Naive B cell (primary cell): ENCODE measurements at regions not wholly inside any gene's neighbourhood (a gene's known extent, or its start where the extent isn't known, plus 50 kb on each side); places are given as distances from the start of the nearest gene placed in this dataset.

Experiments used
- ATAC-seq, 2 donors: fragments of 150-1000 bp; cut with Tn5 transposase; 2 replicates each; pipeline ENCODE4 v1.10.0; 2021; ENCODE audit warnings: low read depth in 2 of 2, mild to moderate bottlenecking in 2 of 2, moderate library complexity in 2 of 2
- DNase-seq: peaks from one replicate; pipeline ENCODE4 v3.0.0; 2022
- H3K27ac Mint-ChIP-seq, 6 donors: one replicate each; pipeline ENCODE4 v1.8.0; 2020 to 2022; ENCODE audit warnings: mild to moderate bottlenecking in 6 of 6, mixed read lengths in 6 of 6, moderate library complexity in 5 of 6, inconsistent platforms in 2 of 6
- H3K27me3 Mint-ChIP-seq, 3 donors: one replicate each; pipeline ENCODE4 v1.8.0; 2021 to 2022; ENCODE audit warnings: mixed read lengths in 3 of 3, mild to moderate bottlenecking in 1 of 3
- H3K36me3 Mint-ChIP-seq, 2 donors: one replicate each; pipeline ENCODE4 v1.8.0; 2020 to 2022; ENCODE audit warnings: mixed read lengths in 2 of 2, inconsistent platforms in 1 of 2, mild to moderate bottlenecking in 1 of 2
- H3K4me1 Mint-ChIP-seq, 3 donors: one replicate each; pipeline ENCODE4 v1.8.0; 2020 to 2022; ENCODE audit warnings: mixed read lengths in 3 of 3, inconsistent platforms in 1 of 3, mild to moderate bottlenecking in 1 of 3, moderate library complexity in 1 of 3
- H3K4me3 Mint-ChIP-seq, 8 donors: one replicate each; pipeline ENCODE4 v1.8.0; 2020 to 2022; ENCODE audit warnings: mild to moderate bottlenecking in 8 of 8, mixed read lengths in 8 of 8, moderate library complexity in 8 of 8, inconsistent platforms in 2 of 8
- H3K9me3 Mint-ChIP-seq, 7 donors: one replicate each; pipeline ENCODE4 v1.8.0; 2020 to 2022; ENCODE audit warnings: mixed read lengths in 7 of 7, mild to moderate bottlenecking in 5 of 7, inconsistent platforms in 2 of 7, moderate library complexity in 1 of 7

DNA sequence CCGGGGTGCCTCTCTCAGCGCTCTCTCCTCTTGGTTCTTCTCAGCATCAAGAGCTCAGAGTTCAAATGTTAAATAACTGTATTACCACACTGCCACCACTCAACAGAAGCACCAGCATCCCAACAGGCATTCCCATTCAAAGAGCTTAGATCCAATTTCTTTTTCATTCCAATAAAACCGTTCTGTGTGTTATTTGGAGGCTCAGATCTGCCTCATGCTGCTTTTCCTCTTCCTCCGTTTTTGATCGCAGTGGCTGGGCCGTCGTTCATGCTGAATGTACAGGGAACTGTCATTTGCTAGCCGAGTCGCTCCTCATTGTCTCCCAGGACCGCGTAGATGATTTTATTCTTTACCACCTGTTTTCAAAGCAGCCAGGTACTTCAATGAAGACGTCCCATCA, 798.9 kb upstream of the SALL3 start:
- Mint-ChIP-seq H3K27ac (no peak overlapping the region), H3K36me3 (no peaks in the 10 kb centered on the region), H3K4me3 (peak overlapping the region in 1 of 8 donors; percentile 7), H3K27me3 (no peaks in the 10 kb centered on the region), H3K9me3 (peaks cover 5 to 35% (median 17%) of the 10 kb centered on the region in 7 donors), H3K4me1 (no peaks in the 10 kb centered on the region)
- ATAC-seq: no peak
- no peak for DNase-seq

GRCh38 chr18:78183815-78184214, 795.8 kb upstream of the SALL3 start:
- H3K27ac Mint-ChIP-seq: no peak overlapping the region
- no peaks in the 10 kb centered on the region for H3K36me3 Mint-ChIP-seq
- ATAC-seq: no peak
- no peak overlapping the region for H3K4me3 Mint-ChIP-seq
- H3K9me3 Mint-ChIP-seq: peaks cover 5 to 35% (median 12%) of the 10 kb centered on the region in 7 donors
- H3K27me3 Mint-ChIP-seq: no peaks in the 10 kb centered on the region
- no peak for DNase-seq
- H3K4me1 Mint-ChIP-seq: no peaks in the 10 kb centered on the region

DNA sequence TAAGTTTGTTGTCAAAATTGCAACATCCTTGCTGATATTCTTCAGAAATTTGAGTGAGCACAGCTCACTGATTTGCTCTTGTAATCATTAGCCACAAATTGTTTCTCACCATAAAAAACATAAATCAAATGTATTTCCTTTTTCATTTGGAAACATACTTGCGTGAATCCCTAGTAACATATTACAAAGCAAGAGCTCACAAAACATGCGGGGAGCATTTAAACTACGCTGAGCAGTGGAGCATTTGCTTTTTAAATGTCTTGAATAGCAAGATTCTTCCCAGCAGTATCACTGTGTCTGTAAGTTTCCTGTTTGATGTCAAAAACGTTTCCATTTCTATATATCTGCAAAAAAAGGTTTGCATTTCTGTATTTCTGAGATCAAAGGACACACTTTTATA, 788.3 kb upstream of the SALL3 start:
- Mint-ChIP-seq H3K9me3 (peaks cover 0 to 9% (median 6%) of the 10 kb centered on the region in 7 donors), H3K36me3 (no peaks in the 10 kb centered on the region), H3K4me3 (no peak overlapping the region), H3K27ac (no peak overlapping the region), H3K4me1 (no peaks in the 10 kb centered on the region), H3K27me3 (no peaks in the 10 kb centered on the region)
- ATAC-seq (no peak), DNase-seq (no peak)

- no peak for DNase-seq
- no peak for ATAC-seq
- Mint-ChIP-seq H3K36me3 (no peaks in the 10 kb centered on the region), H3K4me1 (no peaks in the 10 kb centered on the region), H3K27me3 (no peaks in the 10 kb centered on the region), H3K9me3 (peaks cover 0 to 10% (median 6%) of the 10 kb centered on the region in 7 donors), H3K27ac (no peak overlapping the region), H3K4me3 (no peak overlapping the region)
Observed at GRCh38 chr18:78192054-78192453, 787.6 kb upstream of the SALL3 start.

DNA sequence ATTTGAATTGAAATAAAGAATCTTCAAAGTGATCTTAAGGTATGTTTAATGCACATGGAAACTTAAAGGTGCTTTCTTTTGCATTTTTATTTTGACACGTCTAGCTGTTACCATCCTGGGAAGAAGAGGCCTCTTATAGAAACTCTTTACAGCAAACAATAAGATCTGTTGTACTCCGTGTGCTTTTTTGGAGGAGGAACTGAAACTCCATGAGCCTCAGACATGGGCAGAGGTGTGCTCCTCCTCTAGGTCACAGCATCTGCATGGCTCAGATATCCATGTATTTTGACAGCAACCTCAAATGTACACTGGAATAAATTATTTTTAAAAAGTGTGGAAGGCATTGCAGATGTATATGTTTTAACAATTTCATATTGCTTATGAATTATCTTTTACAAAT, 783.3 kb upstream of the SALL3 start:
- Mint-ChIP-seq H3K4me3 (no peak overlapping the region), H3K27me3 (no peaks in the 10 kb centered on the region), H3K27ac (no peak overlapping the region), H3K9me3 (peaks cover 4 to 19% (median 9%) of the 10 kb centered on the region in 7 donors), H3K4me1 (no peaks in the 10 kb centered on the region), H3K36me3 (no peaks in the 10 kb centered on the region)
- DNase-seq: no peak
- no peak for ATAC-seq

- H3K4me1 Mint-ChIP-seq: no peaks in the 10 kb centered on the region
- no peak overlapping the region for H3K4me3 Mint-ChIP-seq
- H3K27ac Mint-ChIP-seq: no peak overlapping the region
- no peaks in the 10 kb centered on the region for H3K36me3 Mint-ChIP-seq
- DNase-seq (no peak), ATAC-seq (no peak)
- no peaks in the 10 kb centered on the region for H3K27me3 Mint-ChIP-seq
- peaks cover 7 to 29% (median 12%) of the 10 kb centered on the region in 7 donors for H3K9me3 Mint-ChIP-seq
Observed at GRCh38 chr18:78199002-78199401, 780.6 kb upstream of the SALL3 start.

- DNase-seq (no peak), ATAC-seq (no peak)
- Mint-ChIP-seq H3K9me3 (peaks cover 7 to 27% (median 12%) of the 10 kb centered on the region in 7 donors), H3K4me1 (no peaks in the 10 kb centered on the region), H3K36me3 (no peaks in the 10 kb centered on the region), H3K27ac (no peak overlapping the region), H3K4me3 (no peak overlapping the region), H3K27me3 (no peaks in the 10 kb centered on the region)
Observed at GRCh38 chr18:78199611-78200010, 780.0 kb upstream of the SALL3 start.

DNA sequence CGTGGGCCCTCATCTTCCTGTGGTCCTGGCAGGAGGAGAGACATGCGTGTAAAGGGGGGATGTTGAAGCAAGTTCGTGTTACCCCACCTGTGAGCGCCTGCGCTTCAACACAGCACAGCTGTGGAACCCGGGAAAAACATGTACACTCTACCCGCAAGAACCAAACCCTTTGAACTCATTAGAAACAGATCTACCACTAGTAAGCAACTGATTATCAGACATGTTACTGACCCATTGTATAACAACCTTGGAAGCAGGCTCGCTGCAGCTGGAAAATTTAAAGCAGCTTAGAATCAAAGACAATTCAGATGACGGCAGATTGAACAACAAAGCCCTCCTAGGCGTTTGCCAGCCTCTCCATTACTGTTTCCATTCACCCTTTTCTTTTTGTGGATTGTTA, 771.7 kb upstream of the SALL3 start:
- no peaks in the 10 kb centered on the region for H3K36me3 Mint-ChIP-seq
- no peak overlapping the region for H3K4me3 Mint-ChIP-seq
- no peaks in the 10 kb centered on the region for H3K27me3 Mint-ChIP-seq
- DNase-seq (no peak), ATAC-seq (no peak)
- H3K27ac Mint-ChIP-seq: no peak overlapping the region
- peaks cover 0 to 9% (median 0%) of the 10 kb centered on the region in 7 donors for H3K9me3 Mint-ChIP-seq
- H3K4me1 Mint-ChIP-seq: no peaks in the 10 kb centered on the region

- Mint-ChIP-seq H3K27ac (no peak overlapping the region), H3K27me3 (no peaks in the 10 kb centered on the region)
Observed at GRCh38 chr18:78208461-78208860, 771.2 kb upstream of the SALL3 start.

GRCh38 chr18:78213361-78213994, 766.1 kb upstream of the SALL3 start:
- no peaks in the 10 kb centered on the region for H3K36me3 Mint-ChIP-seq
- DNase-seq (no peak), ATAC-seq (no peak)
- peaks cover 0 to 6% (median 0%) of the 10 kb centered on the region in 7 donors for H3K9me3 Mint-ChIP-seq
- no peaks in the 10 kb centered on the region for H3K27me3 Mint-ChIP-seq
- H3K27ac Mint-ChIP-seq: no peak overlapping the region
- H3K4me3 Mint-ChIP-seq: no peak overlapping the region
- H3K4me1 Mint-ChIP-seq: no peaks in the 10 kb centered on the region

More at GRCh38 chr18:78208461-78208860, 771.2 kb upstream of the SALL3 start:
- H3K4me3 Mint-ChIP-seq: no peak overlapping the region
- H3K9me3 Mint-ChIP-seq: peaks cover 0 to 9% (median 0%) of the 10 kb centered on the region in 7 donors
- DNase-seq (no peak), ATAC-seq (no peak)
- H3K4me1 Mint-ChIP-seq: no peaks in the 10 kb centered on the region
- no peaks in the 10 kb centered on the region for H3K36me3 Mint-ChIP-seq

DNA sequence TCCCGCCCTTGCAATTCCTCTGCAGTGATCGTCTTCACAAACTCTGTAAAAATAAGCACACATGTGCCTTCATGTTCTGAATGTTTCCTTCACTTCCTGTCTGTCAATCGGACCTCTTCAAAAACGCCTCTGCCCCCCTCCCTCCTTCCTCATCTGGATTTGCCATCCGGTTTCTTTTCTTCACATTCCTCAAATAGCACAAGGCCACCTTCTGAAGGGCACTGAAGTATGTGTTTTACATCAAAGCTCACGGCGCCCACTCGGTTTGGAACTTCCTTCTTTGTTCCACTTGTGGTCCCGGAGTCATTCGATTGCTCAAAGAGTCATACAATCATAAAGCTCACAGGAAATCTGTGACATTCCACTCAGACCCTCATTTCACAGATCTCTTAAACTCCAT, 758.1 kb upstream of the SALL3 start:
- H3K27ac Mint-ChIP-seq: peak overlapping the region in 1 of 6 donors; percentile 16
- no peak for DNase-seq
- peaks cover 0 to 4% (median 0%) of the 10 kb centered on the region in 3 donors for H3K27me3 Mint-ChIP-seq
- H3K36me3 Mint-ChIP-seq: peaks cover 0 to 4% of the 10 kb centered on the region in 2 donors
- H3K4me3 Mint-ChIP-seq: no peak overlapping the region
- peaks cover 0 to 9% (median 4%) of the 10 kb centered on the region in 7 donors for H3K9me3 Mint-ChIP-seq
- no peaks in the 10 kb centered on the region for H3K4me1 Mint-ChIP-seq
- ATAC-seq: no peak

- Mint-ChIP-seq H3K27ac (no peak overlapping the region), H3K4me1 (no peaks in the 10 kb centered on the region), H3K4me3 (no peak overlapping the region), H3K27me3 (peaks cover 0 to 7% (median 5%) of the 10 kb centered on the region in 3 donors), H3K36me3 (no peaks in the 10 kb centered on the region), H3K9me3 (peaks cover 1 to 16% (median 4%) of the 10 kb centered on the region in 7 donors)
- ATAC-seq (no peak), DNase-seq (no peak)
Observed at GRCh38 chr18:78228974-78229373, 750.6 kb upstream of the SALL3 start.

DNA sequence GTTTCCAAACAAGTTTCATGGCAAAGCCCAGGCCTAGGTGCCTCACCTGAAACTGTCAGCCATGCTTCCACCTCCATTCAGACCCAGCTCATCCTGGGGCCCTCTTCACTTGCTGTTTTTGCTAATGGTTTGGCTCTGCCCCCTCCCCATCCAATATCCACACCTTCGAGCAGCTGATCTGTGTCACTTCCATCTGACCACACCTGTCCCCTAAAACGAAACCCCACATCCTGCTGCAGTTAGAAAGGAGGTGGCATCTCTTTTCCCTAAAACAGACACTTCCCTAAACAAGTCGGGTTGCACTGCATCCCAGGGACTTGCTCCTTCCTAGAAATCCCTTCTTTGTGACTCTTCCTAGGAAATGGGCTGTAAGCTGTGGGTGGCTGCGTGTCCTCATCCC, 748.7 kb upstream of the SALL3 start:
- H3K36me3 Mint-ChIP-seq: no peaks in the 10 kb centered on the region
- H3K27me3 Mint-ChIP-seq: peaks cover 0 to 7% (median 5%) of the 10 kb centered on the region in 3 donors
- no peaks in the 10 kb centered on the region for H3K4me1 Mint-ChIP-seq
- H3K27ac Mint-ChIP-seq: no peak overlapping the region
- H3K4me3 Mint-ChIP-seq: peak overlapping the region in 1 of 8 donors; percentile 22
- H3K9me3 Mint-ChIP-seq: peaks cover 0 to 14% (median 4%) of the 10 kb centered on the region in 7 donors
- no peak for DNase-seq
- ATAC-seq: no peak

GRCh38 chr18:78232196-78232595, 747.4 kb upstream of the SALL3 start:
- Mint-ChIP-seq H3K4me1 (no peaks in the 10 kb centered on the region), H3K27ac (no peak overlapping the region), H3K9me3 (peaks cover 0 to 9% (median 0%) of the 10 kb centered on the region in 7 donors), H3K36me3 (no peaks in the 10 kb centered on the region), H3K27me3 (peaks cover 0 to 7% (median 5%) of the 10 kb centered on the region in 3 donors), H3K4me3 (no peak overlapping the region)
- ATAC-seq (no peak), DNase-seq (no peak)
